Panc1 (cell line): ENCODE measurements at regions not wholly inside any gene's neighbourhood (a gene's known extent, or its start where the extent isn't known, plus 50 kb on each side); places are given as distances from the start of the nearest gene placed in this dataset.

ENCODE experiments used
- POLR2AphosphoS5 ChIP-seq: IDR thresholded peaks from 2 replicates; pipeline ENCODE4 v1.6.1; 2012; ENCODE audit warnings: mild to moderate bottlenecking, low read depth, low read length, moderate library complexity
- TF ChIP-seq, protein P1 (sequence below): fragments of 450-650 bp; IDR thresholded peaks from 2 replicates; pipeline ENCODE4 v1.5.1; 2017; ENCODE audit warnings: mild to moderate bottlenecking

- TF ChIP-seq, protein P1, sequence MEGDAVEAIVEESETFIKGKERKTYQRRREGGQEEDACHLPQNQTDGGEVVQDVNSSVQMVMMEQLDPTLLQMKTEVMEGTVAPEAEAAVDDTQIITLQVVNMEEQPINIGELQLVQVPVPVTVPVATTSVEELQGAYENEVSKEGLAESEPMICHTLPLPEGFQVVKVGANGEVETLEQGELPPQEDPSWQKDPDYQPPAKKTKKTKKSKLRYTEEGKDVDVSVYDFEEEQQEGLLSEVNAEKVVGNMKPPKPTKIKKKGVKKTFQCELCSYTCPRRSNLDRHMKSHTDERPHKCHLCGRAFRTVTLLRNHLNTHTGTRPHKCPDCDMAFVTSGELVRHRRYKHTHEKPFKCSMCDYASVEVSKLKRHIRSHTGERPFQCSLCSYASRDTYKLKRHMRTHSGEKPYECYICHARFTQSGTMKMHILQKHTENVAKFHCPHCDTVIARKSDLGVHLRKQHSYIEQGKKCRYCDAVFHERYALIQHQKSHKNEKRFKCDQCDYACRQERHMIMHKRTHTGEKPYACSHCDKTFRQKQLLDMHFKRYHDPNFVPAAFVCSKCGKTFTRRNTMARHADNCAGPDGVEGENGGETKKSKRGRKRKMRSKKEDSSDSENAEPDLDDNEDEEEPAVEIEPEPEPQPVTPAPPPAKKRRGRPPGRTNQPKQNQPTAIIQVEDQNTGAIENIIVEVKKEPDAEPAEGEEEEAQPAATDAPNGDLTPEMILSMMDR: no peak
- TF ChIP-seq POLR2AphosphoS5: no peak
Measured at GRCh38 chr1:233463333-233463732, 135.8 kb downstream of the MAP3K21 start.
